GM12878 (cell line): ENCODE measurements at regions not wholly inside any gene's neighbourhood (a gene's known extent, or its start where the extent isn't known, plus 50 kb on each side); places are given as distances from the start of the nearest gene placed in this dataset.
A peak's percentile ranks its signal among the peaks of the same experiment; 100 is the strongest.

Source experiments
- ATAC-seq: fragments of 200-7000 bp; cut with Tn5 transposase; 3 replicates; pipeline ENCODE4 v1.9.1; 2020; ENCODE audit warnings: mild to moderate bottlenecking, moderate library complexity
- BruUV-seq: library from RNA; stranded (reverse); fragments of 400-500 nt; replicated peaks from 2 replicates; lab custom pipeline; 2021; lab: Mats Ljungman, UMichigan
- CTCF ChIA-PET: fragments of 300-600 bp; sonication (Branson Sonifier 250); formaldehyde crosslinking; extraction: SDS; loops from one replicate; lab custom pipeline; 2021; ENCODE audit warnings: inconsistent platforms; lab: Yijun Ruan, JAX
- POLR2A ChIA-PET: fragments of 350-600 bp; formaldehyde crosslinking; extraction: SDS; loops from one replicate; lab custom pipeline; 2021; ENCODE audit warnings: inconsistent platforms; lab: Charles Lee
- RAD21 ChIA-PET: fragments of 300-600 bp; sonication (Branson Sonifier 250); formaldehyde crosslinking; loops from one replicate; lab custom pipeline; 2023; ENCODE audit warnings: antibody characterized with exemption; ENCODE audit not compliant: unreplicated experiment; lab: Charles Lee
- SMC1A ChIA-PET: fragments of 300-600 bp; sonication (Branson Sonifier 250); formaldehyde crosslinking; loops from one replicate; lab custom pipeline; 2023; ENCODE audit not compliant: unreplicated experiment, uncharacterized antibody; lab: Charles Lee
- DNase-seq: peaks from one replicate; pipeline ENCODE4 v3.0.0-alpha.2; 2011; ENCODE audit warnings: low read depth, low spot score
- FAIRE-seq: peaks from 3 replicates; lab custom pipeline; 2011; peaks lifted over from hg19 to GRCh38; lab: Jason Lieb, UNC
- H2AFZ ChIP-seq: 2 replicates; pipeline ENCODE4 v1.6.0; 2011; ENCODE audit warnings: low read depth, low read length, control low read depth; ENCODE audit not compliant: control insufficient read depth
- H3K27ac ChIP-seq: 2 replicates; pipeline ENCODE4 v1.5.1; 2011; ENCODE audit warnings: control low read depth; ENCODE audit not compliant: control insufficient read depth, insufficient read depth
- H3K27me3 ChIP-seq, 2 experiments: replicated peaks in 1 of 2; 2 replicates each; pipeline versions ENCODE4 v1.6.0 to v1.6.1; 2011; ENCODE audit warnings: low read length in 1 of 2; ENCODE audit not compliant: control insufficient read depth in 2 of 2, insufficient read depth in 2 of 2
- H3K36me3 ChIP-seq, 2 experiments: 2 replicates each; pipeline ENCODE4 v1.5.1; 2011; ENCODE audit warnings: low read length in 1 of 2; ENCODE audit not compliant: control insufficient read depth in 2 of 2, insufficient read depth in 2 of 2
- H3K4me1 ChIP-seq: 2 replicates; pipeline ENCODE4 v1.6.1; 2011; ENCODE audit warnings: mild to moderate bottlenecking, low read length, moderate library complexity, mixed read lengths; ENCODE audit not compliant: control insufficient read depth, insufficient read depth
- H3K4me2 ChIP-seq: 2 replicates; pipeline ENCODE4 v1.6.0; 2011; ENCODE audit warnings: control low read depth; ENCODE audit not compliant: control insufficient read depth, insufficient read depth
- H3K4me3 ChIP-seq: fragments of 200-600 bp; sonication (generic); 2 replicates; pipeline ENCODE4 v1.5.1; 2016
- H3K79me2 ChIP-seq: 2 replicates; pipeline ENCODE4 v1.6.0; 2011; ENCODE audit warnings: low read length; ENCODE audit not compliant: control insufficient read depth, insufficient read depth
- H3K9ac ChIP-seq: 2 replicates; pipeline ENCODE4 v1.8.0; 2011; ENCODE audit warnings: low read length, control low read depth, mixed read lengths; ENCODE audit not compliant: control insufficient read depth, insufficient read depth
- H3K9me3 ChIP-seq: replicated peaks from 3 replicates; pipeline ENCODE4 v1.5.1; 2011; ENCODE audit warnings: mild to moderate bottlenecking, low read length; ENCODE audit not compliant: control insufficient read depth, insufficient read depth
- H4K20me1 ChIP-seq: 2 replicates; pipeline ENCODE4 v1.6.0; 2011; ENCODE audit not compliant: control insufficient read depth, insufficient read depth
- CBFB ChIP-seq: IDR thresholded peaks from 2 replicates; pipeline ENCODE4 v1.6.1; 2016; ENCODE audit warnings: antibody characterized with exemption, low read depth
- FOXK2 ChIP-seq: fragments of 450-650 bp; IDR thresholded peaks from 2 replicates; pipeline ENCODE4 v1.6.1; 2017; ENCODE audit warnings: mild to moderate bottlenecking, moderate library complexity
- IRF3 ChIP-seq: fragments of 450-650 bp; IDR thresholded peaks from 2 replicates; pipeline ENCODE4 v1.6.1; 2014; ENCODE audit warnings: mild to moderate bottlenecking
- MTA2 ChIP-seq: fragments of 450-650 bp; IDR thresholded peaks from 2 replicates; pipeline ENCODE4 v1.6.1; 2016; ENCODE audit warnings: low read depth, mild to moderate bottlenecking, moderate library complexity
- PAX5 ChIP-seq: IDR thresholded peaks from 2 replicates; pipeline ENCODE4 v1.6.1; 2011; ENCODE audit warnings: low read depth, low read length, borderline replicate concordance
- POLR2AphosphoS5 ChIP-seq: IDR thresholded peaks from 2 replicates; pipeline ENCODE4 v1.6.1; 2011; ENCODE audit warnings: mild to moderate bottlenecking, low read length, inconsistent platforms
- RAD51 ChIP-seq: fragments of 450-650 bp; IDR thresholded peaks from 2 replicates; pipeline ENCODE4 v1.6.1; 2016; ENCODE audit warnings: moderate library complexity, mild to moderate bottlenecking, inconsistent platforms
- RFX5 ChIP-seq: IDR thresholded peaks from 2 replicates; pipeline ENCODE4 v1.6.1; 2011; ENCODE audit warnings: low read depth, low read length, improper control_type of control experiment
- SMC3 ChIP-seq: IDR thresholded peaks from 2 replicates; pipeline ENCODE4 v1.6.1; 2011; ENCODE audit warnings: low read length, improper control_type of control experiment, borderline replicate concordance
- SRF ChIP-seq, 2 experiments: IDR thresholded peaks; 2 replicates each; pipeline ENCODE4 v1.6.1; 2011; ENCODE audit warnings: low read depth in 2 of 2, low read length in 2 of 2, mild to moderate bottlenecking in 1 of 2, moderate library complexity in 1 of 2
- TCF7 ChIP-seq: IDR thresholded peaks from 2 replicates; pipeline ENCODE4 v1.6.1; 2014; ENCODE audit warnings: antibody characterized with exemption, borderline replicate concordance
- ZBTB33 ChIP-seq: fragments of 450-650 bp; IDR thresholded peaks from 2 replicates; pipeline ENCODE4 v1.6.1; 2017; ENCODE audit warnings: mild to moderate bottlenecking
- ZNF622 ChIP-seq: fragments of 450-650 bp; IDR thresholded peaks from 2 replicates; pipeline ENCODE4 v1.6.1; 2017; ENCODE audit warnings: mild to moderate bottlenecking, inconsistent platforms
- WGBS: methylation state at CpG from one replicate; pipeline ENCODE4 v1.1.6; 2016; ENCODE audit warnings: low lambda C conversion rate; ENCODE audit not compliant: insufficient replicate concordance, insufficient coverage; ENCODE audit errors: missing lambda C conversion rate; 5-methylcytosine and 5-hydroxymethylcytosine counted together
- in situ Hi-C: fragments of 300-500 bp; cut with MboI; formaldehyde crosslinking; loops from 9 replicates; pipeline ENCODE4 v1.14.3; 2018; ENCODE audit warnings: mixed read lengths
- intact Hi-C: fragments of 100-400 bp; cut with micrococcal nuclease; formaldehyde crosslinking; loops from one replicate; pipeline ENCODE4 v1.14.2; 2022; ENCODE audit not compliant: unreplicated experiment

- TF ChIP-seq FOXK2: no peak
Measured at GRCh38 chr6:74182992-74183391, 487.0 kb downstream of the CD109 start (continued).

GRCh38 chr6:74181471-74181870 lies 485.5 kb downstream of the CD109 start:
- in situ Hi-C loops: no loop called here
- no peaks in the 10 kb centered on the region; the same call in 2 of the 3 replicates for H3K9me3 ChIP-seq
- no peaks in the 10 kb centered on the region for H3K4me1 ChIP-seq
- no peak overlapping the region for H2AFZ ChIP-seq
- no peaks in the 10 kb centered on the region for H3K79me2 ChIP-seq
- H3K4me3 ChIP-seq: no peak overlapping the region
- no peak overlapping the region for H3K27ac ChIP-seq
- no peak for TF ChIP-seq MTA2
- no peak for TF ChIP-seq IRF3
- peak in 1 of 2 experiments; percentile 65; a peak in 1 of 4 replicates for TF ChIP-seq SRF (IDR thresholded peaks at IDR 0.05; ENCODE audit: low read depth in 2 of 2, low read length in 2 of 2)
- TF ChIP-seq TCF7: no peak
- no peak for TF ChIP-seq RFX5
- SMC1A ChIA-PET: no interaction called here
- no peak overlapping the region for H3K9ac ChIP-seq
- intact Hi-C loops: no loop called here
- RAD21 ChIA-PET: no interaction called here
- no peaks in the 10 kb centered on the region for H4K20me1 ChIP-seq
- no peaks in the 10 kb centered on the region for H3K27me3 ChIP-seq
- no peak for DNase-seq
- no peaks in the 10 kb centered on the region for H3K36me3 ChIP-seq
- CTCF ChIA-PET: interaction anchor here (1.0 kb wide), 1 partner anchor 16 kb away, joined by 3 read pairs; no protein-coding TSS in a partner anchor
- POLR2A ChIA-PET: no interaction called here
- no TSS peak for BruUV-seq
- no peak for FAIRE-seq
- no peak overlapping the region for H3K4me2 ChIP-seq
- peak; percentile 51 for ATAC-seq

GRCh38 chr6:74177506-74177905 lies 481.5 kb downstream of the CD109 start:
- H3K9ac ChIP-seq: no peak overlapping the region
- CTCF ChIA-PET: no interaction called here
- 3% methylated on average over 4 of the region's 4 CpGs for WGBS
- H2AFZ ChIP-seq: no peak overlapping the region
- no peak for DNase-seq
- in situ Hi-C loops (no loop called here), intact Hi-C loops (no loop called here)
- FAIRE-seq: no peak
- no peaks in the 10 kb centered on the region for H3K27me3 ChIP-seq
- no peaks in the 10 kb centered on the region for H3K79me2 ChIP-seq
- no peaks in the 10 kb centered on the region for H4K20me1 ChIP-seq
- H3K27ac ChIP-seq: no peak overlapping the region
- no peak for ATAC-seq
- no peaks in the 10 kb centered on the region; the same call in 2 of the 3 replicates for H3K9me3 ChIP-seq
- SMC1A ChIA-PET: interaction anchor here (2.2 kb wide), 1 partner anchor 9 kb away, joined by 6 read pairs; no protein-coding TSS in a partner anchor
- POLR2A ChIA-PET: no interaction called here
- no peak overlapping the region for H3K4me3 ChIP-seq
- no peak overlapping the region for H3K4me2 ChIP-seq
- TF ChIP-seq RAD51: no peak
- no peak for TF ChIP-seq SMC3
- no peak for TF ChIP-seq ZNF622
- TF ChIP-seq POLR2AphosphoS5: no peak
- TF ChIP-seq CBFB: no peak
- TF ChIP-seq PAX5: no peak
- no peak for TF ChIP-seq ZBTB33
- no peaks in the 10 kb centered on the region for H3K36me3 ChIP-seq
- BruUV-seq: no TSS peak
- no peaks in the 10 kb centered on the region for H3K4me1 ChIP-seq
- RAD21 ChIA-PET: no interaction called here
